ENCODE measurements at regions not wholly inside any gene's neighbourhood (a gene's known extent, or its start where the extent isn't known, plus 50 kb on each side); places are given as distances from the start of the nearest gene placed in this dataset.

- TF ChIP-seq RARB (CRISPR knock-in tag; IDR thresholded peaks at IDR 0.05) (no peak), HOXA7 (CRISPR knock-in tag; IDR thresholded peaks at IDR 0.05) (no peak), PHF8 (IDR thresholded peaks at IDR 0.05; ENCODE audit: borderline replicate concordance, low read depth) (no peak), RFX5 (IDR thresholded peaks at IDR 0.05) (no peak), CTCF (IDR thresholded peaks at IDR 0.05) (no peak), POLR2A (IDR thresholded peaks at IDR 0.05; ENCODE audit: low read length) (no peak), ZSCAN20 (CRISPR knock-in tag; IDR thresholded peaks at IDR 0.05) (no peak), KDM5A (IDR thresholded peaks at IDR 0.05) (no peak), SREBF2 (IDR thresholded peaks at IDR 0.05) (no peak), EP300 (IDR thresholded peaks at IDR 0.05) (no peak), EHF (CRISPR knock-in tag; IDR thresholded peaks at IDR 0.05) (no peak), RAD21 (conservative IDR thresholded peaks at IDR 0.05 in 1 of 2, IDR thresholded peaks at IDR 0.05 in 1 of 2) (no peak)
Measured at GRCh38 chr2:203596183-203596582, 61.1 kb upstream of the RAPH1 start.

Data from A549 (cell line).